ENCODE measurements at regions not wholly inside any gene's neighbourhood (a gene's known extent, or its start where the extent isn't known, plus 50 kb on each side); places are given as distances from the start of the nearest gene placed in this dataset.

- intact Hi-C loops (cut with DNase I), result no loop called here
- no peak for DNase-seq
These were observed 260.4 kb downstream of the SLITRK1 start for GRCh38 chr13:83621765-83622421.

GRCh38 chr13:83620530-83621220, 261.6 kb downstream of the SLITRK1 start:
- no peak for DNase-seq
- intact Hi-C loops (cut with DNase I), result no loop called here

- intact Hi-C loops (cut with DNase I), result no loop called here
- no peak for DNase-seq
These were observed 263.3 kb downstream of the SLITRK1 start for GRCh38 chr13:83618966-83619365.

- intact Hi-C loops (cut with DNase I), result no loop called here
- DNase-seq, result no peak
These were observed 268.8 kb downstream of the SLITRK1 start for GRCh38 chr13:83613524-83613923.

GRCh38 chr13:83601539-83601938, 280.7 kb downstream of the SLITRK1 start:
- no peak for DNase-seq
- intact Hi-C loops (cut with DNase I), result no loop called here

- no peak for DNase-seq
- intact Hi-C loops (cut with DNase I), result no loop called here
These were observed 290.2 kb downstream of the SLITRK1 start for GRCh38 chr13:83592095-83592494.

- DNase-seq, result no peak
- intact Hi-C loops (cut with DNase I), result no loop called here
These were observed 292.5 kb downstream of the SLITRK1 start for GRCh38 chr13:83589814-83590213.

GRCh38 chr13:83577183-83577582, 305.1 kb downstream of the SLITRK1 start:
- intact Hi-C loops (cut with DNase I), result no loop called here
- DNase-seq, result no peak

GRCh38 chr13:83568019-83568418, 314.3 kb downstream of the SLITRK1 start:
- intact Hi-C loops (cut with DNase I), result no loop called here
- DNase-seq, result no peak

GRCh38 chr13:83563499-83563898, 318.8 kb downstream of the SLITRK1 start:
- DNase-seq, result no peak
- intact Hi-C loops (cut with DNase I), result no loop called here

GRCh38 chr13:83557845-83558244, 324.4 kb downstream of the SLITRK1 start:
- DNase-seq, result no peak
- intact Hi-C loops (cut with DNase I), result no loop called here

GRCh38 chr13:83549671-83550070, 332.6 kb downstream of the SLITRK1 start:
- intact Hi-C loops (cut with DNase I), result no loop called here
- no peak for DNase-seq

GRCh38 chr13:83547043-83547442, 335.2 kb downstream of the SLITRK1 start:
- intact Hi-C loops (cut with DNase I), result no loop called here
- no peak for DNase-seq

- intact Hi-C loops (cut with DNase I), result no loop called here
- DNase-seq, result no peak
These were observed 335.8 kb downstream of the SLITRK1 start for GRCh38 chr13:83546476-83546875.

- intact Hi-C loops (cut with DNase I), result no loop called here
- DNase-seq, result no peak
These were observed 343.6 kb downstream of the SLITRK1 start for GRCh38 chr13:83538636-83539035.

GRCh38 chr13:83536941-83537340, 345.3 kb downstream of the SLITRK1 start:
- DNase-seq, result no peak
- intact Hi-C loops (cut with DNase I), result no loop called here

- DNase-seq, result no peak
- intact Hi-C loops (cut with DNase I), result no loop called here
These were observed 346.1 kb downstream of the SLITRK1 start for GRCh38 chr13:83536153-83536552.

GRCh38 chr13:83532809-83533208, 349.5 kb downstream of the SLITRK1 start:
- DNase-seq, result no peak

GRCh38 chr13:83531022-83531421, 351.3 kb downstream of the SLITRK1 start:
- intact Hi-C loops (cut with DNase I), result no loop called here
- no peak for DNase-seq

More at GRCh38 chr13:83532809-83533208, 349.5 kb downstream of the SLITRK1 start:
- intact Hi-C loops (cut with DNase I), result no loop called here

GRCh38 chr13:83516781-83517180, 365.5 kb downstream of the SLITRK1 start:
- DNase-seq, result no peak
- intact Hi-C loops (cut with DNase I), result no loop called here
